IMR-90 (cell line): ENCODE measurements at regions not wholly inside any gene's neighbourhood (a gene's known extent, or its start where the extent isn't known, plus 50 kb on each side); places are given as distances from the start of the nearest gene placed in this dataset.

ENCODE experiments used
- CEBPB ChIP-seq: IDR thresholded peaks from 2 replicates; pipeline ENCODE4 v1.6.1; 2012; ENCODE audit warnings: low read depth, low read length, improper control_type of control experiment
- CTCF ChIP-seq: conservative IDR thresholded peaks from 2 replicates; pipeline ENCODE4 v1.5.1; 2012; ENCODE audit warnings: mild to moderate bottlenecking, low read depth, low read length, improper control_type of control experiment
- MAFK ChIP-seq: IDR thresholded peaks from 2 replicates; pipeline ENCODE4 v1.6.1; 2012; ENCODE audit warnings: low read depth, low read length, improper control_type of control experiment
- MAZ ChIP-seq: IDR thresholded peaks from 2 replicates; pipeline ENCODE4 v1.6.1; 2012; ENCODE audit warnings: low read depth, mild to moderate bottlenecking, low read length, improper control_type of control experiment, moderate library complexity, borderline replicate concordance
- MXI1 ChIP-seq: IDR thresholded peaks from 2 replicates; pipeline ENCODE4 v1.6.1; 2012; ENCODE audit warnings: low read depth, mild to moderate bottlenecking, low read length, moderate library complexity, borderline replicate concordance
- NFE2L2 ChIP-seq: fragments of 150-350 bp; IDR thresholded peaks from 2 replicates; pipeline ENCODE4 v1.6.1; 2016; ENCODE audit warnings: low read depth, mild to moderate bottlenecking, low read length
- POLR2A ChIP-seq: IDR thresholded peaks from 2 replicates; pipeline ENCODE4 v1.6.1; 2012; ENCODE audit warnings: mild to moderate bottlenecking, low read depth, low read length

GRCh38 chr5:68432682-68433081, 217.1 kb downstream of the PIK3R1 start:
- TF ChIP-seq CEBPB = no peak
- no peak for TF ChIP-seq POLR2A
- no peak for TF ChIP-seq CTCF
- no peak for TF ChIP-seq MXI1
- TF ChIP-seq MAFK = no peak
- no peak for TF ChIP-seq MAZ
- no peak for TF ChIP-seq NFE2L2
